Activated T-cell treated with anti-CD3 and anti-CD28 coated beads, Interleukin-2, amount 50 U/mL, for 72 hours (primary cell): ENCODE measurements at regions not wholly inside any gene's neighbourhood (a gene's known extent, or its start where the extent isn't known, plus 50 kb on each side); places are given as distances from the start of the nearest gene placed in this dataset.

Experiments
- ATAC-seq, 2 donors: fragments of 150-1000 bp; cut with Tn5 transposase; replicated peaks in 1 of 2; 2 replicates each; pipeline ENCODE4 v1.10.0; 2021; ENCODE audit warnings: moderate library complexity in 2 of 2, mild to moderate bottlenecking in 1 of 2
- DNase-seq, 2 donors: peaks; one replicate each; pipeline ENCODE4 v3.0.0; 2021 to 2022; ENCODE audit warnings: mixed read lengths in 1 of 2
- H3K27ac Mint-ChIP-seq: one replicate; pipeline ENCODE4 v1.8.0; 2022; ENCODE audit warnings: mild to moderate bottlenecking, moderate library complexity, mixed read lengths
- H3K27me3 Mint-ChIP-seq: one replicate; pipeline ENCODE4 v1.8.0; 2022; ENCODE audit warnings: low read depth, mixed read lengths
- H3K36me3 Mint-ChIP-seq, 2 donors: one replicate each; pipeline ENCODE4 v1.8.0; 2022; ENCODE audit warnings: mixed read lengths in 2 of 2, mild to moderate bottlenecking in 1 of 2; ENCODE audit not compliant: insufficient read depth in 2 of 2
- H3K4me1 Mint-ChIP-seq: one replicate; pipeline ENCODE4 v1.8.0; 2022; ENCODE audit warnings: low read depth, mixed read lengths
- H3K4me3 Mint-ChIP-seq, 2 donors: one replicate each; pipeline ENCODE4 v1.8.0; 2022; ENCODE audit warnings: mild to moderate bottlenecking in 2 of 2, mixed read lengths in 2 of 2, moderate library complexity in 2 of 2
- H3K9me3 Mint-ChIP-seq, 2 donors: one replicate each; pipeline ENCODE4 v1.8.0; 2022; ENCODE audit warnings: mixed read lengths in 2 of 2

DNA sequence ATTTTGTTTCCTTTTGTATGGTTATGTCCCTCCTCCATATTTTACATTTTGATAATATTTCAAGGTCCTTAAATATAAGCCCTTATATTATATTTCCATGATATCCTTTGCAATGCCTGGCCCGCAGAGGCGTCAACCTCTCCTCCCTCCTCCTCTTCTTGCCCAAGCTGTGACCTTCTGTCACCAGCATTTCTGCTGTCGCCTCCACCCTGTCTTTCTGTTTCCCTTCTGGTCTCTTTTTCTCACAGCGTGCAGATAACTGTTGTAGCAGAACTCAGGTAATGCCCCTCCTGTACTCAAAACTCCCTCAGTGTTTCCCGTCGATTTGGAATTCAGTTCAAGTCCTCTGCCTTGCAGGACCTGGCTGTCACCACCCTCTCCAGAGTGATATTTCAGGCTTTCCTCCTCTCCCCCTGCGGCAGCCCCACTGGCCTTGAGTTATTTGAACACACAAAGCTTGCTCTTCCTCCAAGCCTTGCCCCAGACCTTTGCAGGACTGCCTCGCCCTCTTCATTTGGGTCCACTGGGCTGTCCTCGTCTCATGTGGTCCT is 709.3 kb downstream of the DCDC2C start:
- Mint-ChIP-seq H3K9me3 (peaks cover 12 to 16% of the 10 kb centered on the region in 2 donors), H3K27ac (no peak overlapping the region), H3K4me1 (no peaks in the 10 kb centered on the region), H3K36me3 (peaks cover 0 to 10% of the 10 kb centered on the region in 2 donors), H3K27me3 (no peaks in the 10 kb centered on the region), H3K4me3 (no peak overlapping the region)
- ATAC-seq = no peak
- DNase-seq = no peak

GRCh38 chr2:4415171-4415570 is 711.8 kb downstream of the DCDC2C start:
- Mint-ChIP-seq H3K27me3 (no peaks in the 10 kb centered on the region), H3K9me3 (peaks cover 13 to 16% of the 10 kb centered on the region in 2 donors), H3K27ac (no peak overlapping the region), H3K36me3 (peaks cover 0 to 10% of the 10 kb centered on the region in 2 donors), H3K4me3 (no peak overlapping the region), H3K4me1 (no peaks in the 10 kb centered on the region)
- ATAC-seq = no peak
- DNase-seq = no peak

DNA sequence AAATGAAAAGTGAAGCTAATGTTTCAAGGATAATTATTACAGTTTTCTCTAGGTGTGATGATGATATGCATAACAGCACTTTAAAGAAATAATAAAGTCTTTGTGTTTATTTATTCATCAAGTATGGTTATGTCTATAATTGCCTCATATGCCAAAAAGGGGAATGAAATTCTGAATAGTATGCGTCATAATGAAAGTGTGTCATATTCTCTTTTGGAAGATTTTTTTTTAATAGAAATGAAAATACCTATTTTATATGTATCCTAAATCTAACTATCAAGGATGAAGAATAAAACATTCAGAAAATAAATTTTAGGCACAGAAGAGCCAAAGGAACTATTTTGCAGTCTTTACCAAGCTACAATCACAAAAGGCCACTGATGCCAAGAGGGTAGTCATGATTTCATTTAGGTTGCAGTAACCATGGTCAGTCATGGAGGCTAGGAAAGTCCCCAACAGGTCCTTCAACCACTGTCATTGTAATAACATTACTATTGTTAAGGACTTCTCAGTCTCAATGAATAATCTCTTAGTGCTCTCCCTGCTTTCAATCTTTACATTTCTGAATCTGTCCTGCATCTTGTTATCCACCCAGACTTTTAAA is 712.5 kb downstream of the DCDC2C start:
- Mint-ChIP-seq H3K36me3 (peaks cover 0 to 8% of the 10 kb centered on the region in 2 donors), H3K27ac (no peak overlapping the region), H3K4me1 (no peaks in the 10 kb centered on the region), H3K27me3 (no peaks in the 10 kb centered on the region), H3K9me3 (peaks cover 13 to 16% of the 10 kb centered on the region in 2 donors), H3K4me3 (no peak overlapping the region)
- DNase-seq (no peak), ATAC-seq (no peak)

DNA sequence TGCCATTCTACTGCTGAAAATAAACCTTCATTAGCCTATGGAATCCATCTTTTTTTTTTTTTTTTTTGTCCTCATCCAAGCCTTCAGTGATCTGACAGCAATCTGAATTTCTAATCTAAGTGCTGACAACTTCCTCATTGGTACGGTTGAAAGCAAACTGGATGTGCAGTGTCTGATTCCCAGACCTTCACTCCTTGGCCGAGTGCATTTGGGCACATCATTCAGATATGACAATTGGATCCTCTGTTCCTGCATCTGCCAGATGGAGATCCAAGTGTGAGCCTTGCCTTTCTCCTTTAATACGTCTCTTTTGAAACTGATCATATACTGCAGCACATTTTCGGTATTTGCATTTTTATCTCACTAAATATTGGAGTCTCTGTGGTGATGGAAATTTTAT is 713.1 kb downstream of the DCDC2C start:
- ATAC-seq (no peak), DNase-seq (no peak)
- no peak overlapping the region for H3K4me3 Mint-ChIP-seq
- H3K9me3 Mint-ChIP-seq = peaks cover 14 to 15% of the 10 kb centered on the region in 2 donors
- no peaks in the 10 kb centered on the region for H3K27me3 Mint-ChIP-seq
- H3K27ac Mint-ChIP-seq = no peak overlapping the region
- H3K36me3 Mint-ChIP-seq = peaks cover 0 to 6% of the 10 kb centered on the region in 2 donors
- H3K4me1 Mint-ChIP-seq = no peaks in the 10 kb centered on the region

DNA sequence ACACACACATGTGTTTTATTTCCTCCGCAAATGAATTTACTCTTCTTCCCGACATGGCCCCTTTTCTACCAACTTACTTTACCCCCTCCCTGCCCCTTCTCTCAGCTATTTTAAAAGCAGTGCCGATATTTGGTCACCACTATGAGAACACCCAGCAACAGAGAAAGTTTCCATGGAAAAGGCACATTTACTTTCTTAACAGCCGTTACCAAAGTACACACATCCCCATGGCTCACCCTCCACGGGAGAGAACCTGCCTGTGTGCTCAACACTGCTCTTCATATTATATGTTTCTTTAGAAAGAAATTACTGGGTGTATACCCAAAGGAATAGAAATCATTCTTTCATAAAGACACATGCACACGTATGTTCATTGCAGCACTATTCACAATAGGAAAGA is 714.4 kb downstream of the DCDC2C start:
- peaks cover 0 to 2% of the 10 kb centered on the region in 2 donors for H3K36me3 Mint-ChIP-seq
- H3K4me3 Mint-ChIP-seq = no peak overlapping the region
- H3K9me3 Mint-ChIP-seq = peaks cover 9 to 13% of the 10 kb centered on the region in 2 donors
- ATAC-seq = no peak
- no peak for DNase-seq
- no peaks in the 10 kb centered on the region for H3K4me1 Mint-ChIP-seq
- no peaks in the 10 kb centered on the region for H3K27me3 Mint-ChIP-seq
- H3K27ac Mint-ChIP-seq = no peak overlapping the region

GRCh38 chr2:4420032-4420431 is 716.7 kb downstream of the DCDC2C start:
- DNase-seq (no peak), ATAC-seq (no peak)
- Mint-ChIP-seq H3K27me3 (no peaks in the 10 kb centered on the region), H3K36me3 (no peaks in the 10 kb centered on the region), H3K4me3 (no peak overlapping the region), H3K9me3 (peaks cover 10% of the 10 kb centered on the region in 2 donors), H3K4me1 (no peaks in the 10 kb centered on the region), H3K27ac (no peak overlapping the region)

DNA sequence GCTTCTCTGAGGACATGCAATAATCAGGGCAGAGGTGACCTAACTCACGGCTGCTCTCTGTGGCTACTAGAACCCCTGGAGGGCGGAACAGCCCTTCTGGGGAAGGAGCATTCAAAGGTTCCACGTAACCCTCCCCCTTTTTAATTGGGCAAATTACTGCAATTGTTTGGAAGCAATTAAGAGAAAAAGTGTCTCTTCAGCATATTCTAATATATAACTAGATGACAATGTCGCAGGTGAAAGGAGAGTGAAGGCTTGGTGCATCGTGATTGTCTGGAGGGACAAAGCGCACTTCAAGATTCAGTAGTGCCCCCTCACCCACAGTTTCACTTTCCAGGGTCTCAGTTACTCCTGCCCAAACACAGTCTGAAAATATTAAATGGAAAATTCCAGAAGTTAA is 720.8 kb downstream of the DCDC2C start:
- no peaks in the 10 kb centered on the region for H3K36me3 Mint-ChIP-seq
- no peak for ATAC-seq
- H3K27ac Mint-ChIP-seq = no peak overlapping the region
- no peak for DNase-seq
- H3K27me3 Mint-ChIP-seq = no peaks in the 10 kb centered on the region
- no peaks in the 10 kb centered on the region for H3K4me1 Mint-ChIP-seq
- no peak overlapping the region for H3K4me3 Mint-ChIP-seq
- peaks cover 4 to 5% of the 10 kb centered on the region in 2 donors for H3K9me3 Mint-ChIP-seq

- Mint-ChIP-seq H3K27me3 (no peaks in the 10 kb centered on the region), H3K9me3 (peaks cover 2 to 5% of the 10 kb centered on the region in 2 donors), H3K4me3 (no peak overlapping the region), H3K36me3 (no peaks in the 10 kb centered on the region), H3K27ac (no peak overlapping the region), H3K4me1 (no peaks in the 10 kb centered on the region)
- ATAC-seq (no peak), DNase-seq (no peak)
These were observed 723.7 kb downstream of the DCDC2C start for GRCh38 chr2:4427083-4427482.

DNA sequence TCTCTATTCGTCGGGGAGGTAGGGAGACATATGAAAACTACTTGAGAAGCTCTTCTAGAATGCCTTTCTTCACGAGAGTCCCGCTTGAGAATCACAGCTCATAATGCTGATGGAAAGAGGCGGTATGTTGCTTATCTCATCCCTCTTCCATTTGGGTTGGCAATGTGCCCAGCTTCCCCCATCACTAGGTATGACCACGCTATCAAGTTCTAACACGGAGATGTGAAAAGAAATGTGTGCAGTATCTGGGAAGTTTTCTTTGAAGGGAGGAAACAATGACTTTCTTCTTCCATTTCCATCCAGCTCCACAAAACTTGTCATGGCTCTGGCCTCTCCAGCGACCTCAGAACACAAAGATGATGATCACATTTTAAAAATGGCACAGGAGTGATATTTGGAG is 742.4 kb downstream of the DCDC2C start:
- no peaks in the 10 kb centered on the region for H3K36me3 Mint-ChIP-seq
- no peak for ATAC-seq
- H3K4me3 Mint-ChIP-seq = no peak overlapping the region
- H3K27me3 Mint-ChIP-seq = no peaks in the 10 kb centered on the region
- peaks cover 2 to 4% of the 10 kb centered on the region in 2 donors for H3K9me3 Mint-ChIP-seq
- no peak for DNase-seq
- H3K4me1 Mint-ChIP-seq = no peaks in the 10 kb centered on the region
- no peak overlapping the region for H3K27ac Mint-ChIP-seq

GRCh38 chr2:4454907-4455306 is 751.5 kb downstream of the DCDC2C start:
- no peaks in the 10 kb centered on the region for H3K27me3 Mint-ChIP-seq
- peaks cover 0 to 2% of the 10 kb centered on the region in 2 donors for H3K36me3 Mint-ChIP-seq
- no peak for DNase-seq
- peaks cover 12 to 16% of the 10 kb centered on the region in 2 donors for H3K9me3 Mint-ChIP-seq
- H3K4me3 Mint-ChIP-seq = no peak overlapping the region
- no peak for ATAC-seq
- H3K27ac Mint-ChIP-seq = no peak overlapping the region
- no peaks in the 10 kb centered on the region for H3K4me1 Mint-ChIP-seq

- Mint-ChIP-seq H3K4me3 (no peak overlapping the region), H3K27ac (no peak overlapping the region), H3K27me3 (no peaks in the 10 kb centered on the region), H3K4me1 (no peaks in the 10 kb centered on the region), H3K9me3 (peaks cover 12 to 16% of the 10 kb centered on the region in 2 donors), H3K36me3 (peaks cover 0 to 2% of the 10 kb centered on the region in 2 donors)
- no peak for ATAC-seq
- no peak for DNase-seq
These were observed 752.2 kb downstream of the DCDC2C start for GRCh38 chr2:4455486-4456155.

- no peak for DNase-seq
- Mint-ChIP-seq H3K27me3 (no peaks in the 10 kb centered on the region), H3K36me3 (peaks cover 0 to 1% of the 10 kb centered on the region in 2 donors), H3K27ac (no peak overlapping the region), H3K4me3 (no peak overlapping the region), H3K4me1 (no peaks in the 10 kb centered on the region), H3K9me3 (peaks cover 6 to 7% of the 10 kb centered on the region in 2 donors)
- ATAC-seq = no peak
These were observed 761.4 kb downstream of the DCDC2C start for GRCh38 chr2:4464634-4465266.

GRCh38 chr2:4465671-4466070 is 762.3 kb downstream of the DCDC2C start:
- Mint-ChIP-seq H3K4me3 (no peak overlapping the region), H3K27ac (no peak overlapping the region), H3K27me3 (no peaks in the 10 kb centered on the region), H3K36me3 (peaks cover 0 to 1% of the 10 kb centered on the region in 2 donors), H3K9me3 (peaks cover 7 to 8% of the 10 kb centered on the region in 2 donors), H3K4me1 (no peaks in the 10 kb centered on the region)
- ATAC-seq (no peak), DNase-seq (no peak)
